Chondrocyte (in vitro differentiated cells): ENCODE measurements at regions not wholly inside any gene's neighbourhood (a gene's known extent, or its start where the extent isn't known, plus 50 kb on each side); places are given as distances from the start of the nearest gene placed in this dataset.

Source experiments
- DNase-seq: peaks from one replicate; pipeline ENCODE4 v3.0.0; 2021; ENCODE audit warnings: mixed read lengths, low spot score
- H3K27ac Mint-ChIP-seq: one replicate; pipeline ENCODE4 v1.8.0; 2021; ENCODE audit warnings: mild to moderate bottlenecking, moderate library complexity, mixed read lengths; ENCODE audit not compliant: unreplicated experiment
- H3K27me3 Mint-ChIP-seq: 2 replicates; pipeline ENCODE4 v1.8.0; 2021; ENCODE audit warnings: low read depth, mixed read lengths
- H3K36me3 Mint-ChIP-seq: 2 replicates; pipeline ENCODE4 v1.8.0; 2021; ENCODE audit warnings: low read depth, mixed read lengths
- H3K4me1 Mint-ChIP-seq: 2 replicates; pipeline ENCODE4 v1.8.0; 2021; ENCODE audit warnings: low read depth, mild to moderate bottlenecking, mixed read lengths
- H3K4me3 Mint-ChIP-seq: one replicate; pipeline ENCODE4 v1.8.0; 2021; ENCODE audit warnings: mild to moderate bottlenecking, moderate library complexity, mixed read lengths; ENCODE audit not compliant: unreplicated experiment
- H3K9me3 Mint-ChIP-seq: 2 replicates; pipeline ENCODE4 v1.8.0; 2021; ENCODE audit warnings: low read depth, mixed read lengths
- CTCF ChIP-seq: fragments of 200-600 bp; sonication (generic); IDR thresholded peaks from 2 replicates; pipeline ENCODE4 v1.5.0; 2021; ENCODE audit warnings: antibody characterized with exemption, mild to moderate bottlenecking, moderate library complexity

GRCh38 chr19:57002195-57002601 lies 117.6 kb upstream of the USP29 start:
- no peak for TF ChIP-seq CTCF
- no peak for DNase-seq
- H3K4me1 Mint-ChIP-seq = no peaks in the 10 kb centered on the region
- no peaks in the 10 kb centered on the region for H3K27me3 Mint-ChIP-seq
- H3K4me3 Mint-ChIP-seq = no peak overlapping the region
- peaks cover 43% of the 10 kb centered on the region for H3K9me3 Mint-ChIP-seq
- peaks cover 3% of the 10 kb centered on the region for H3K36me3 Mint-ChIP-seq
- H3K27ac Mint-ChIP-seq = no peak overlapping the region

GRCh38 chr19:57002710-57003109 lies 117.1 kb upstream of the USP29 start:
- peaks cover 45% of the 10 kb centered on the region for H3K9me3 Mint-ChIP-seq
- no peak for TF ChIP-seq CTCF

GRCh38 chr19:57004418-57004817 lies 115.4 kb upstream of the USP29 start:
- no peak for DNase-seq
- Mint-ChIP-seq H3K27me3 (no peaks in the 10 kb centered on the region), H3K27ac (no peak overlapping the region), H3K4me1 (no peaks in the 10 kb centered on the region), H3K9me3 (peaks cover 46% of the 10 kb centered on the region), H3K4me3 (no peak overlapping the region), H3K36me3 (peaks cover 3% of the 10 kb centered on the region)
- TF ChIP-seq CTCF = no peak

More at GRCh38 chr19:57002710-57003109, 117.1 kb upstream of the USP29 start:
- Mint-ChIP-seq H3K4me3 (no peak overlapping the region), H3K27ac (no peak overlapping the region), H3K4me1 (no peaks in the 10 kb centered on the region), H3K36me3 (peaks cover 3% of the 10 kb centered on the region), H3K27me3 (no peaks in the 10 kb centered on the region)
- no peak for DNase-seq

GRCh38 chr19:57008432-57008831 lies 111.4 kb upstream of the USP29 start:
- no peaks in the 10 kb centered on the region for H3K36me3 Mint-ChIP-seq

GRCh38 chr19:57010541-57010940 lies 109.2 kb upstream of the USP29 start:
- peaks cover 56% of the 10 kb centered on the region for H3K9me3 Mint-ChIP-seq

More at GRCh38 chr19:57008432-57008831, 111.4 kb upstream of the USP29 start:
- no peak for DNase-seq
- H3K27me3 Mint-ChIP-seq = no peaks in the 10 kb centered on the region
- no peak for TF ChIP-seq CTCF
- H3K4me3 Mint-ChIP-seq = no peak overlapping the region
- peaks cover 44% of the 10 kb centered on the region for H3K9me3 Mint-ChIP-seq
- H3K4me1 Mint-ChIP-seq = no peaks in the 10 kb centered on the region
- no peak overlapping the region for H3K27ac Mint-ChIP-seq

More at GRCh38 chr19:57010541-57010940, 109.2 kb upstream of the USP29 start:
- Mint-ChIP-seq H3K36me3 (no peaks in the 10 kb centered on the region), H3K27me3 (no peaks in the 10 kb centered on the region), H3K4me1 (no peaks in the 10 kb centered on the region), H3K4me3 (no peak overlapping the region), H3K27ac (no peak overlapping the region)
- TF ChIP-seq CTCF = no peak
- DNase-seq = no peak
